T-helper 1 cell treated with Interleukin-12 subunit alpha and Interleukin-12 subunit beta and Interleukin-4 antibody, amounts not matched to agents 30 ng/mL and 1 ng/mL, for 36 hours (primary cell): ENCODE measurements at regions not wholly inside any gene's neighbourhood (a gene's known extent, or its start where the extent isn't known, plus 50 kb on each side); places are given as distances from the start of the nearest gene placed in this dataset.
"Not testable (repeated sequence)": the region's sequence is repeated elsewhere in the genome, so short reads cannot be mapped to it uniquely, and the experiment has no call there.

Experiments
- intact Hi-C: fragments of 100-400 bp; cut with micrococcal nuclease; formaldehyde crosslinking; loops from one replicate; pipeline ENCODE4 v1.15.1; 2024

GRCh38 chr2:239834143-239834542 is 191.0 kb downstream of the NDUFA10 start:
- intact Hi-C loops: no loop called here

- intact Hi-C loops: no loop called here
Observed at GRCh38 chr2:239833269-239834109, 191.7 kb downstream of the NDUFA10 start.

GRCh38 chr2:239832490-239833268 is 192.5 kb downstream of the NDUFA10 start:
- intact Hi-C loops: no loop called here

- intact Hi-C loops: no loop called here
Observed at GRCh38 chr2:239831861-239832489, 193.2 kb downstream of the NDUFA10 start.

GRCh38 chr2:239831001-239831731 is 194.0 kb downstream of the NDUFA10 start:
- intact Hi-C loops: no loop called here

- intact Hi-C loops: no loop called here
Observed at GRCh38 chr2:239830121-239831000, 194.8 kb downstream of the NDUFA10 start.

GRCh38 chr2:239829326-239829725 is 195.8 kb downstream of the NDUFA10 start:
- intact Hi-C loops: no loop called here

- intact Hi-C loops: not testable (repeated sequence)
Observed at GRCh38 chr2:239828973-239829275, 196.2 kb downstream of the NDUFA10 start.

- intact Hi-C loops: no loop called here
Observed at GRCh38 chr2:239828192-239828972, 196.8 kb downstream of the NDUFA10 start.

- intact Hi-C loops: no loop called here
Observed at GRCh38 chr2:239827523-239827890, 197.6 kb downstream of the NDUFA10 start.

GRCh38 chr2:239826786-239827522 is 198.2 kb downstream of the NDUFA10 start:
- intact Hi-C loops: no loop called here

GRCh38 chr2:239826376-239826775 is 198.8 kb downstream of the NDUFA10 start:
- intact Hi-C loops: no loop called here

- intact Hi-C loops: loop anchor here (2.0 kb wide), 1 partner anchor 57 kb away; no protein-coding TSS in a partner anchor
Observed at GRCh38 chr2:239825705-239825979, 199.5 kb downstream of the NDUFA10 start.

- intact Hi-C loops: loop anchor here (1.0 to 2.0 kb wide), 2 partner anchors 58 to 166 kb away; no protein-coding TSS in a partner anchor
Observed at GRCh38 chr2:239824866-239825704, 200.1 kb downstream of the NDUFA10 start.

GRCh38 chr2:239824046-239824694 is 201.0 kb downstream of the NDUFA10 start:
- intact Hi-C loops: loop anchor here (1.0 to 2.0 kb wide), 2 partner anchors 59 to 167 kb away; no protein-coding TSS in a partner anchor

GRCh38 chr2:239822146-239822831 is 202.9 kb downstream of the NDUFA10 start:
- intact Hi-C loops: no loop called here

GRCh38 chr2:239821694-239822075 is 203.5 kb downstream of the NDUFA10 start:
- intact Hi-C loops: no loop called here
